Esophagus squamous epithelium (tissue), 5 donors: ENCODE measurements at regions not wholly inside any gene's neighbourhood (a gene's known extent, or its start where the extent isn't known, plus 50 kb on each side); places are given as distances from the start of the nearest gene placed in this dataset.

Experiments
- DNase-seq: peaks from one replicate; lab custom pipeline; 2025; lab: John Stamatoyannopoulos, UW
- H3K27ac ChIP-seq, 4 donors: fragments of 200-600 bp; sonication (generic); one replicate each; pipeline ENCODE4 v1.5.1; 2016 to 2019; ENCODE audit warnings: mild to moderate bottlenecking in 1 of 4
- H3K27me3 ChIP-seq, 4 donors: fragments of 200-600 bp; sonication (generic); 1 replicate in 3 of 4; 2 replicates in 1 of 4; pipeline versions ENCODE4 v1.5.1 to v1.6.0; 2017 to 2021; ENCODE audit warnings: antibody characterized with exemption in 1 of 4
- H3K36me3 ChIP-seq, 3 donors: fragments of 200-600 bp; sonication (generic); one replicate each; pipeline ENCODE4 v1.5.1; 2016 to 2019
- H3K4me1 ChIP-seq, 3 donors: fragments of 200-600 bp; sonication (generic); one replicate each; pipeline ENCODE4 v1.5.1; 2017 to 2019
- H3K4me3 ChIP-seq, 4 donors: fragments of 200-600 bp; sonication (generic); 1 replicate in 3 of 4; 2 replicates in 1 of 4; pipeline ENCODE4 v1.5.1; 2016 to 2019; ENCODE audit warnings: mild to moderate bottlenecking in 2 of 4, moderate library complexity in 1 of 4
- H3K9me3 ChIP-seq, 3 donors: fragments of 200-600 bp; sonication (generic); one replicate each; pipeline ENCODE4 v1.5.1; 2016 to 2019
- CTCF ChIP-seq, 6 experiments: fragments of 450-650 bp in 4 of 6; fragments of 200-600 bp in 2 of 6; sonication (generic) in 2 of 6; IDR thresholded peaks; one replicate each; pipeline ENCODE4 v1.5.1; 2016 to 2019; ENCODE audit warnings: antibody characterized with exemption in 6 of 6, mild to moderate bottlenecking in 4 of 6, moderate library complexity in 4 of 6
- POLR2A ChIP-seq, 4 donors: fragments of 450-650 bp; IDR thresholded peaks; one replicate each; pipeline ENCODE4 v1.6.1; 2017; ENCODE audit warnings: antibody characterized with exemption in 4 of 4, mild to moderate bottlenecking in 4 of 4, moderate library complexity in 3 of 4
- whole genome bisulfite sequencing, 2 donors: methylation state at CpG; one replicate each; pipeline ENCODE4 v1.1.5; 2018; 5-methylcytosine and 5-hydroxymethylcytosine counted together
- intact Hi-C: fragments of 100-400 bp; cut with DNase I; formaldehyde crosslinking; loops from one replicate; pipeline ENCODE4 v1.15.0; 2022
- donor health status: DM: yes; HTN: yes; CAD: no.

- TF ChIP-seq CTCF (IDR thresholded peaks at IDR 0.05): no peak
- no peak for TF ChIP-seq POLR2A (IDR thresholded peaks at IDR 0.05)
- WGBS, 2 donors: 100% methylated on average over 1 of the region's 1 CpG; no CpG with 5 or more reads in 1 of the 2 donors
- H3K27me3 ChIP-seq: no peaks in the 10 kb centered on the region
- H3K4me3 ChIP-seq: no peak overlapping the region
- H3K4me1 ChIP-seq: peaks cover 0 to 18% (median 3%) of the 10 kb centered on the region in 3 donors
- DNase-seq: no peak
- no peaks in the 10 kb centered on the region for H3K36me3 ChIP-seq
- no peaks in the 10 kb centered on the region for H3K9me3 ChIP-seq
- H3K27ac ChIP-seq: no peak overlapping the region
- intact Hi-C loops: no loop called here
These were observed 165.4 kb downstream of the KCTD12 start for GRCh38 chr13:76720821-76721220.

GRCh38 chr13:76720416-76720815 is 165.8 kb downstream of the KCTD12 start:
- DNase-seq: no peak
- Histone ChIP-seq H3K4me1 (peaks cover 0 to 18% (median 3%) of the 10 kb centered on the region in 3 donors), H3K27me3 (no peaks in the 10 kb centered on the region), H3K4me3 (no peak overlapping the region), H3K9me3 (no peaks in the 10 kb centered on the region), H3K27ac (no peak overlapping the region), H3K36me3 (no peaks in the 10 kb centered on the region)
- intact Hi-C loops: no loop called here
- no peak for TF ChIP-seq POLR2A (IDR thresholded peaks at IDR 0.05)
- no peak for TF ChIP-seq CTCF (IDR thresholded peaks at IDR 0.05)
- 100% methylated on average over 1 of the region's 1 CpG; no CpG with 5 or more reads in 1 of the 2 donors for WGBS, 2 donors

- WGBS, 2 donors: 93 to 94% methylated on average over 2 of the region's 2 CpGs
- Histone ChIP-seq H3K9me3 (no peaks in the 10 kb centered on the region), H3K4me1 (peaks cover 0 to 18% (median 3%) of the 10 kb centered on the region in 3 donors), H3K27ac (no peak overlapping the region), H3K4me3 (no peak overlapping the region), H3K36me3 (no peaks in the 10 kb centered on the region), H3K27me3 (no peaks in the 10 kb centered on the region)
- intact Hi-C loops: no loop called here
- TF ChIP-seq CTCF (IDR thresholded peaks at IDR 0.05) (no peak), POLR2A (IDR thresholded peaks at IDR 0.05) (no peak)
- DNase-seq: no peak
These were observed 166.2 kb downstream of the KCTD12 start for GRCh38 chr13:76719955-76720354.

- WGBS, 2 donors: 29 to 62% methylated on average over 1 of the region's 1 CpG
- Histone ChIP-seq H3K4me1 (peaks cover 0 to 5% (median 0%) of the 10 kb centered on the region in 3 donors), H3K27ac (no peak overlapping the region), H3K27me3 (no peaks in the 10 kb centered on the region), H3K4me3 (no peak overlapping the region), H3K9me3 (no peaks in the 10 kb centered on the region), H3K36me3 (no peaks in the 10 kb centered on the region)
- no peak for TF ChIP-seq CTCF (IDR thresholded peaks at IDR 0.05)
- no peak for TF ChIP-seq POLR2A (IDR thresholded peaks at IDR 0.05)
- intact Hi-C loops: no loop called here
- no peak for DNase-seq
These were observed 169.1 kb downstream of the KCTD12 start for GRCh38 chr13:76717092-76717491.

- no peak for TF ChIP-seq POLR2A (IDR thresholded peaks at IDR 0.05)
- TF ChIP-seq CTCF (IDR thresholded peaks at IDR 0.05): no peak
- no peak overlapping the region for H3K27ac ChIP-seq
- H3K9me3 ChIP-seq: no peaks in the 10 kb centered on the region
- intact Hi-C loops: no loop called here
- H3K4me1 ChIP-seq: peaks cover 7 to 20% (median 7%) of the 10 kb centered on the region in 3 donors
- WGBS, 2 donors: 41 to 42% methylated on average over 5 of the region's 5 CpGs
- H3K36me3 ChIP-seq: no peaks in the 10 kb centered on the region
- no peak overlapping the region for H3K4me3 ChIP-seq
- no peak for DNase-seq
- no peaks in the 10 kb centered on the region for H3K27me3 ChIP-seq
These were observed 170.6 kb downstream of the KCTD12 start for GRCh38 chr13:76715621-76716020.
